GM21717 (cell line): ENCODE measurements at regions not wholly inside any gene's neighbourhood (a gene's known extent, or its start where the extent isn't known, plus 50 kb on each side); places are given as distances from the start of the nearest gene placed in this dataset.
"Not testable (repeated sequence)": the region's sequence is repeated elsewhere in the genome, so short reads cannot be mapped to it uniquely, and the experiment has no call there.

Source experiments
- ATAC-seq: cut with Tn5 transposase; IDR thresholded peaks from one replicate; pipeline ENCODE4 v1.9.1; 2021; ENCODE audit warnings: mild to moderate bottlenecking, moderate library complexity; ENCODE audit not compliant: unreplicated experiment

DNA sequence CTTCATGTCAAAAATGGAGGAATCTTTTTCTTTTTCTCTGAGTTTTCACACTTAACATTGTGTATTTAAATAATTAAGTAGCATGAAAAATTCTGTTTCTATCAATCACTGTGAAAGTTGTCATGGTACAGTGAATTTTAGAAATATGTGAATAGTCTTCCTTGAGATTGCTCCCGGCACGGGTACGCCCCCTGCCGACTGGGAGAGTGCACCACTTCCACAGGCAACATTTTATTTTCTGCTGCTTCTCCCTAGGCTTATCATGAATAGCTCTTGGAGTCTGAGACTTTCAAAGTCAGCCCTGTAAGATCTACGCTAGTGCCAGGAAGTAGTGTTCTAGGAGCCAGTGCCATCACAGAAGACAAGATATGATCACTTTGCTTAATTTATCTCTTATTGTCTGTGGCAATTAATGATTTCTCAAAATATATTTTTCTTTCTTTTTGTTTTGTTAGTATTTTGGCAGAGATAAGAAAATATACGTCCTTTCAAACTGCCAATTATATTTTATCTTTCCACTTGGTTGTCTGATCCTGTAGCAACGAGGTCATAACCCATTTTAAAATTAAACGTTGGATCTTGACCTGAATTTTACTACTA, 763.8 kb upstream of the AADAT start:
- ATAC-seq, result peak; percentile 90

- peak; percentile 84 for ATAC-seq
These were observed 760.2 kb upstream of the AADAT start for GRCh38 chr4:170849969-170850368.

DNA sequence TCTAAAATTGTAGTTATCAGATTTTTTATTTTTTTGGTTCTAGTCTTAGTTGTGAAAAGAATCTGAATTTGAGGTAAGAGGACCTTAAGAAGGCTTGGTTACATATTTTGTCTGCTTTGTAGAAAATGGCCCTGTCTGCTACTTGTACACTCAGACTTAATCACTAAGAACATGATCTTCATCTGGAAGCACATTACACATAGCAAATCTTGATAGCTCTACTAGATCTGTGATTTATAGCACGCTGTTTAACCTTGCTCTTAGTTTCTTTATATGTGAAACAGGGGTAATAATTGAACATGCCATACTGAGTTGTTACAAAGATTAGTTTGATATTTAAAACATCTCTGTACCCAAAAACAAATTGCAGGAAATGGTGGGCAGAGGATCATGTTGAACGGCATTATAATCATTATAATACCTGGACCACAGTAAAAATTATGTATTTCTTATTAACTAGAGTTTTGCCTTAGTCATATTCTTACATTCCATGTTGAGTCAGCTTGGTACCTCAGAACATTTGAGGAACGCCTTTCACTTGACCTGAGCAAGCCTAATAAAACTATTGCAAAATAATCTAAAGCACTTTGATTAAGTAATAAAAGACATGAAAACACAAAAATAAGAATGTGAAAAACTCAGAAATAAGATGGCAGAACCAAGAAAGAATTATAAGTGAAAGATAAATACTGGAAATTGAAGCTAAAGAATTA, 738.0 kb upstream of the AADAT start:
- no peak for ATAC-seq

DNA sequence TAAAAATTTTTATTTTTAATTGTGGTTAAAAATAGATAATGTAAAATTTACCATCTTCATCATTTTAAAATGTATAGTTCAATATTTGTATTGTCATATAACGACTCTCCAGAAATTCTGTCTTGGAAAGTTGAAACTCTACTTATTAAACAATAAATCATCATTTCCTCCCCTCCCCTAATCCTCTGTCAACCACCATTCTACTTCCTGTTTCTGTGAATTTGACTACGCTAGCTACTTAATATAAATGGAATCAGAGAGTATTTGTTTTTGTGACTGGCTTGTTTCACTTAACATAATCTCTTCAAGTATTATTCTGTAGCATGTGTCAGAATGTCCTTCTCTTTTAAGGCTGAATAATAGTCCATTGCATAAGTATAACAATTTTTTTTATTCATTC, 729.0 kb upstream of the AADAT start:
- no peak for ATAC-seq

DNA sequence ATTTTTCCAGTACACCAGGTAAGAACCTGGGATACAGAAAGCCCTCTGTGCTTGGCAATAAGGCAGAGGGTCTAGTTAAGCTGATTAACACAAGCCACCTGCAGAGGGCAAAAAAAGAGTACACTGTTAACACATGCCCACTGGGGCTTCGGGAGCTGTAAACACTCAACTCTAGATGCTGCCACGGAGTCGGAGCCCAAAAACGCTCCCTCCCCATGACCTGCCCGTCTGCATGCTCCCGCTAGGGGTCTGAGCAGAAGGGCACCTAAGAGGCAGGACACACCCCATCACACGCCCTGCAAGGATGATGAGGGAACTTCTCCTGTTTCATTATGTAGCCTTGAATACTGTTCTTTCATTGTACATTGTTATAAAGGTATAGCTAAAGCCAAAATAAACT, 715.6 kb upstream of the AADAT start:
- ATAC-seq, result no peak

DNA sequence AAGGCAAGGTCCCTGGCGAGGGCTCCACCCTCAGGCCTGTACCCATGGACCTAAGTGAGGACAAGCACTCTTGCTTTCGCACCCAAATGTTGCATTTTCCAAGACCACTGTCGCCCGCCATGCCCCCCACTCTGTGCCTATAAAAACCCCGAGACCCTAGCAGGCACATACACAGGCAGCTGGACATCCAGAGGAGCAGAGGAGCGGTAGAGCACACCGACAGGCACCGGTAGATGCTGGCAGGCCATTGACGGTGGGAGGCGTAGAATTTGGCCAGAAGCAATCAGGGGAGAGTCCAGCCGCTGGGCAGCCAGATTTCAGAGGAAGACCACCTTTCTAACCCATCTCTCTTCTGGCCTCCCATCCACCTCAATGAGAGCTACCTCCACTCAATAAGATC, 715.2 kb upstream of the AADAT start:
- ATAC-seq, result no peak

DNA sequence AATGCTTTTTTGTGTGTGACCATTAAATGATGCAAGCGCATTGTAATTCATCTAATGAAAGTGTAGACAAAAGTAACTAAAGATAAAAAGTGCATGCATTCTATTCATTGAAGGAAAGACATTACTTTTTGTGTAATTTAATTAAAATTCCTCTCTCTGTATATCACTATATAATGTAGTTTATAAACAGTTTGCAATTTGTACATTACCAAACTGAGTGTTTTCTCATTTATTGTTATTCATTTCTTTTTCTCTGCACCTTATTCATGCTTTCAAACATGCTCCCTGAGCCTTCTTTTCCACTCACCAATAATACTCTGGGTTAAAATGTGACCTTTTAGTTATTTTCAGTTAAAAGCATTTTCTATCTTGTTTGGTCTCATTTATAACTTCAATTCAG, 713.7 kb upstream of the AADAT start:
- no peak for ATAC-seq

DNA sequence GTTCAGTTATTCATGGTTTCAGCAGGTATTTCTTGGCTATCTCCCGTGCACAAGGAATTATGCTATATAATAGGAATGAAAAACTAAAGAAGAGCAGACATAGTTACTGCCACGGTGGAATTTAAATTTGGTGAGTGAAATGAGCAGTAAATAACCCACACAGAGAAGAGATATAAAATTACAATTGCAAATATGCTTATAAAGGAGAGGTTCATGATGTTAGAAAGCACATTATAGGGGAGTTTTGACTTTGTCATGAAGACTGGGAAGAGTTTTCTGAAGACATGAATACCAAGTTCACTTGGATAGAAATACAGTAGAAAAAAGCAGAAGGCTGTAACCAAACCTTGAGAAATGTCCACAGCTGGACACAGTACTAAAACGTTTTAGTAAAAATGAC, 712.0 kb upstream of the AADAT start:
- no peak for ATAC-seq

- no peak for ATAC-seq
These were observed 704.8 kb upstream of the AADAT start for GRCh38 chr4:170794525-170794924.

GRCh38 chr4:170788540-170789051, 698.8 kb upstream of the AADAT start:
- not testable (repeated sequence) for ATAC-seq

GRCh38 chr4:170777663-170778062, 687.9 kb upstream of the AADAT start:
- no peak for ATAC-seq

- ATAC-seq, result no peak
These were observed 687.2 kb upstream of the AADAT start for GRCh38 chr4:170776983-170777382.

DNA sequence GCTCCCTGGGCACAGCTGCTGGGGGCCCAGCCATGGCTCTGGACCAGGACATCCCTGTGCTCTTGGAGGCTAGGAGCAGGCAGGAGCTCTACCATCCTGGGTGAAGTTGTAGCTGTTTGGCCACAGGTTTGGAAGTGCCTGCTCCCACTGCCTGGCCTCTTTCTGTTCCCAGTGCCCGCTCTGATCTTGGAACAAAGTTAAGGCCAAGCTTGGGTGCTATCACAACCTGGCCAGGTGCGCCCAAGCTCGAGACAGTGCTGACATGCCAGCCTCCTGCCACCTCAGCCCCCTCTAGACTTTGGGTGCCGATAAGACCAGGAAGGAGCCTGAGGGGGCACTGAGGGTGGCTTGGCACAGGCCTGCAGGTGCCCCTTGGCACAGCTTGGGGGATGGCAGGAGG, 686.1 kb upstream of the AADAT start:
- ATAC-seq, result no peak

- no peak for ATAC-seq
These were observed 684.0 kb upstream of the AADAT start for GRCh38 chr4:170773709-170774273.

DNA sequence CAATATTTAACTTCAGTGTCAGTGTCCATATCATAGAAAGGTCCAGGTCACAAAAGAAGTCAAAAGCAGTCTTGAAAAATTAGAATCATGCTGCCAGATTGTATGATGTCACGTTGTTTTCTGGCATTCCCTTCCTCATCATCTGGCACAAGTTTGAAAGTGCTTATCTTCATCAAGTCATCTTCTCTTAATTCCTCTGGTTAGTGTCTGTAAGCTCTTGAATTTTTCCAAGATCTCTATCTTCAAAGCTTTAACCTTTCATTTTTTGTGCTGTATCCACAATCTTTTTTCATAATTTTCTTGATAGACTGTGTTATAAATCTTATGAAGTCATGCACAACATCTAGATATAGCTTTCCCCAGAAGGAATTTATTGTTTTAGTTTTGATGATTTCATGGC, 682.7 kb upstream of the AADAT start:
- no peak for ATAC-seq

DNA sequence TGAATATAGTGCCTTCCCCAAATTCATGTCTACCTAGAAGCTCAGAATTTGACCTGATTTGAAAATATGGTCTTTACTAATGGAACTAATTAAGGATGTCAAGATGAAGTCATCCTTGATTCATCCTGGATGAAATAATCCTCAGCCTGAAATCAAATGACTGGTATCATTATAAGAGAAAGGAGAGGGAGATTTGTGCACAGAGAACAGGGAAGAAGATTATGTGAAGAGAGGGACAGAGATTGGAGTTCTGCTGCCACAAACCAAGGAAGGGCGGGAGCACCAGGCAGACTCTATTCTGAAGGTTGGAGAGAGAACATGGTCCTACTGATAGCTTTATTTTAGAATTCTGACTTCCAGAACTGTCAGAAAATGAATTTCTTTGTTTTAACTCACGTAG, 680.9 kb upstream of the AADAT start:
- no peak for ATAC-seq

GRCh38 chr4:170769862-170770261, 680.1 kb upstream of the AADAT start:
- ATAC-seq, result no peak

DNA sequence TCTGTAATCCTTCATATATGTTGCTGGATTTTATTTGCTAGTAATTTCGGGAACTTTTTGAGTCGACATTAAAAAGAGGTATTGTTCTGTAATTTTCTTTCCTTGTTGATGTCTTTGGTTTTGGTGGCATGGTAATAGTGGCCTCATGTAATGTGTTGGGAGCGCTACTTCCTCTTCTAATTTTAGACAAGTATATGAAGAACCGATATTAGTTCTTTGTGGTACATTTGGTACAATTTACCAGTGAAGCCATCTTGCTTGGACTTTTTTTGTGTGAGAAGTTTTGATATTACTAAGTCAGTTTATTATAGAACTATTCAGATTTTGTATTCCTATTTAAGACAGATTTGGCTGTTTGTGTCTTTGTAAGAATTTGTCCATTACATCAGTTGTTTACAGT, 669.2 kb upstream of the AADAT start:
- no peak for ATAC-seq

- no peak for ATAC-seq
These were observed 660.8 kb upstream of the AADAT start for GRCh38 chr4:170750519-170750918.

DNA sequence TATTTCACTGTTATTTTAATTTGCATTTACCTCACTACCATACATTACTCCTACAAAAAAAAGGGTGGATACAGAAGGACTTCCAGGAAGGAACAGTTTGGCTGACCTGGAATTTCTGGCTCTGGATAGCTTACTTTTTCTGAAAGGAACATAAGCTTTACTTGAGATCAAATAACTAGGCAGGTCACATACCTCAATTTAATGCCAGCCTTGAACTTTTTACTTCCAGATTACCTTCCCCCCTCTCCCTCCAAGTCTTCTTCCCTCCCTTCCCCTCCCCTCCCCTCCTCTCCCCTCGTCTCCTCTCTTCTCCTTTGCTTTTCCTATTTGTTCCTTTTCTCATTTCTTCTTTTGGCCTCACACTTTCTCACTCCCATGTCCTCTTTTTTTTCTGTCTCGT, 659.2 kb upstream of the AADAT start:
- no peak for ATAC-seq

- ATAC-seq, result no peak
These were observed 653.9 kb upstream of the AADAT start for GRCh38 chr4:170743633-170744032.

- no peak for ATAC-seq
These were observed 652.1 kb upstream of the AADAT start for GRCh38 chr4:170741856-170742255.
